HEK293 (cell line): ENCODE measurements at regions not wholly inside any gene's neighbourhood (a gene's known extent, or its start where the extent isn't known, plus 50 kb on each side); places are given as distances from the start of the nearest gene placed in this dataset.

Source experiments
- SALL2 ChIP-seq: fragments of 450-650 bp; formaldehyde crosslinking; IDR thresholded peaks from 2 replicates; pipeline ENCODE4 v1.5.0; 2017; ENCODE audit warnings: missing biosample characterization, mild to moderate bottlenecking, missing genetic modification characterization, borderline replicate concordance
- SETDB1 ChIP-seq: IDR thresholded peaks from one replicate; pipeline ENCODE4 v1.6.1; 2017; ENCODE audit warnings: mild to moderate bottlenecking, low read length, moderate library complexity, mixed read lengths; ENCODE audit not compliant: insufficient read length
- YY1 ChIP-seq: fragments of 450-650 bp; formaldehyde crosslinking; IDR thresholded peaks from 2 replicates; pipeline ENCODE4 v1.5.1; 2018; ENCODE audit warnings: missing biosample characterization, missing genetic modification characterization
- ZNF24 ChIP-seq: fragments of 450-650 bp; formaldehyde crosslinking; IDR thresholded peaks from 2 replicates; pipeline ENCODE4 v1.5.1; 2016; ENCODE audit warnings: missing biosample characterization, missing genetic modification characterization
- ZNF302 ChIP-seq: fragments of 450-650 bp; formaldehyde crosslinking; IDR thresholded peaks from 2 replicates; pipeline ENCODE4 v1.5.1; 2016; ENCODE audit warnings: missing biosample characterization, missing genetic modification characterization, low read depth
- ZNF433 ChIP-seq: fragments of 450-650 bp; formaldehyde crosslinking; IDR thresholded peaks from 2 replicates; pipeline ENCODE4 v1.5.1; 2016; ENCODE audit warnings: missing biosample characterization, missing genetic modification characterization, low read depth
- ZNF521 ChIP-seq: fragments of 450-650 bp; formaldehyde crosslinking; IDR thresholded peaks from 2 replicates; pipeline ENCODE4 v1.5.1; 2017; ENCODE audit warnings: missing biosample characterization, mild to moderate bottlenecking, missing genetic modification characterization
- TF ChIP-seq, protein P1 (sequence below): fragments of 450-650 bp; formaldehyde crosslinking; IDR thresholded peaks from 2 replicates; pipeline ENCODE4 v1.5.1; 2016; ENCODE audit warnings: missing biosample characterization, missing genetic modification characterization
- TF ChIP-seq, protein P2 (sequence below): fragments of 450-650 bp; formaldehyde crosslinking; IDR thresholded peaks from 2 replicates; pipeline ENCODE4 v1.5.1; 2016; ENCODE audit warnings: missing biosample characterization, missing genetic modification characterization, low read depth
- TF ChIP-seq, protein P3 (sequence below): fragments of 450-650 bp; IDR thresholded peaks from 2 replicates; pipeline ENCODE4 v1.5.1; 2018; ENCODE audit warnings: missing biosample characterization, mild to moderate bottlenecking, missing genetic modification characterization

DNA sequence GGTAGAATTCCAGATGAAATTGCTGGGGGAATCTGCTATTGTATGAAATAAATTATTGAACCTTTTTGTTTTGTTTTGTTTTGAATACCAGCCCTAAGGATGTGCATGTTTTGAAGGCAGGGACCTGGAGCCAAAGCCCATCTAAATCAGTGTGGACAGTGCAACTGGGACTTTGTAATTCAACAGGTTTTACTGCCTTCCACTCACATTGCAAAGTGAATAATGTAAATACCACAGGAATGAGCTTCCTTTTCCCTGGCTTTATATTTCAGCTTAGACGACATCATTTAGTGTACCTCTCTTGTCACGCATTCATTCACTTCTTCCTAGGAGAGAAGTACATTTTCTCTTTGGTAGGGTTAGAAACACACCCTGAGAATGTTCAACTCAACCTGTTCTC is 795.0 kb downstream of the CENPC start:
- TF ChIP-seq, protein P1, sequence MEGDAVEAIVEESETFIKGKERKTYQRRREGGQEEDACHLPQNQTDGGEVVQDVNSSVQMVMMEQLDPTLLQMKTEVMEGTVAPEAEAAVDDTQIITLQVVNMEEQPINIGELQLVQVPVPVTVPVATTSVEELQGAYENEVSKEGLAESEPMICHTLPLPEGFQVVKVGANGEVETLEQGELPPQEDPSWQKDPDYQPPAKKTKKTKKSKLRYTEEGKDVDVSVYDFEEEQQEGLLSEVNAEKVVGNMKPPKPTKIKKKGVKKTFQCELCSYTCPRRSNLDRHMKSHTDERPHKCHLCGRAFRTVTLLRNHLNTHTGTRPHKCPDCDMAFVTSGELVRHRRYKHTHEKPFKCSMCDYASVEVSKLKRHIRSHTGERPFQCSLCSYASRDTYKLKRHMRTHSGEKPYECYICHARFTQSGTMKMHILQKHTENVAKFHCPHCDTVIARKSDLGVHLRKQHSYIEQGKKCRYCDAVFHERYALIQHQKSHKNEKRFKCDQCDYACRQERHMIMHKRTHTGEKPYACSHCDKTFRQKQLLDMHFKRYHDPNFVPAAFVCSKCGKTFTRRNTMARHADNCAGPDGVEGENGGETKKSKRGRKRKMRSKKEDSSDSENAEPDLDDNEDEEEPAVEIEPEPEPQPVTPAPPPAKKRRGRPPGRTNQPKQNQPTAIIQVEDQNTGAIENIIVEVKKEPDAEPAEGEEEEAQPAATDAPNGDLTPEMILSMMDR = no peak
- no peak for TF ChIP-seq YY1 (tag by site-specific recombination)
- no peak for TF ChIP-seq SALL2 (tag by site-specific recombination)
- TF ChIP-seq, protein P2, sequence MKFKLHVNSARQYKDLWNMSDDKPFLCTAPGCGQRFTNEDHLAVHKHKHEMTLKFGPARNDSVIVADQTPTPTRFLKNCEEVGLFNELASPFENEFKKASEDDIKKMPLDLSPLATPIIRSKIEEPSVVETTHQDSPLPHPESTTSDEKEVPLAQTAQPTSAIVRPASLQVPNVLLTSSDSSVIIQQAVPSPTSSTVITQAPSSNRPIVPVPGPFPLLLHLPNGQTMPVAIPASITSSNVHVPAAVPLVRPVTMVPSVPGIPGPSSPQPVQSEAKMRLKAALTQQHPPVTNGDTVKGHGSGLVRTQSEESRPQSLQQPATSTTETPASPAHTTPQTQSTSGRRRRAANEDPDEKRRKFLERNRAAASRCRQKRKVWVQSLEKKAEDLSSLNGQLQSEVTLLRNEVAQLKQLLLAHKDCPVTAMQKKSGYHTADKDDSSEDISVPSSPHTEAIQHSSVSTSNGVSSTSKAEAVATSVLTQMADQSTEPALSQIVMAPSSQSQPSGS (tag by site-specific recombination) = no peak
- TF ChIP-seq ZNF302 = no peak
- TF ChIP-seq ZNF521 (tag by site-specific recombination) = no peak
- no peak for TF ChIP-seq ZNF433 (tag by site-specific recombination)
- TF ChIP-seq ZNF24 = no peak
- no peak for TF ChIP-seq SETDB1
- TF ChIP-seq, protein P3, sequence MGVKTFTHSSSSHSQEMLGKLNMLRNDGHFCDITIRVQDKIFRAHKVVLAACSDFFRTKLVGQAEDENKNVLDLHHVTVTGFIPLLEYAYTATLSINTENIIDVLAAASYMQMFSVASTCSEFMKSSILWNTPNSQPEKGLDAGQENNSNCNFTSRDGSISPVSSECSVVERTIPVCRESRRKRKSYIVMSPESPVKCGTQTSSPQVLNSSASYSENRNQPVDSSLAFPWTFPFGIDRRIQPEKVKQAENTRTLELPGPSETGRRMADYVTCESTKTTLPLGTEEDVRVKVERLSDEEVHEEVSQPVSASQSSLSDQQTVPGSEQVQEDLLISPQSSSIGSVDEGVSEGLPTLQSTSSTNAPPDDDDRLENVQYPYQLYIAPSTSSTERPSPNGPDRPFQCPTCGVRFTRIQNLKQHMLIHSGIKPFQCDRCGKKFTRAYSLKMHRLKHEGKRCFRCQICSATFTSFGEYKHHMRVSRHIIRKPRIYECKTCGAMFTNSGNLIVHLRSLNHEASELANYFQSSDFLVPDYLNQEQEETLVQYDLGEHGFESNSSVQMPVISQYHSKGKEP = no peak
